ENCODE measurements at regions not wholly inside any gene's neighbourhood (a gene's known extent, or its start where the extent isn't known, plus 50 kb on each side); places are given as distances from the start of the nearest gene placed in this dataset.

- no peak overlapping the region for H3K27ac ChIP-seq
- no peak for DNase-seq (ENCODE audit: low spot score)
- ChIA-PET POLR2A (ENCODE audit: low non-redundant PET) (no interaction called here), CTCF (interaction anchor here (0.6 kb wide), 2 partner anchors 16 to 1045 kb away, joined by 3 read pairs; no protein-coding TSS in a partner anchor)
- no peak for TF ChIP-seq CTCF (conservative IDR thresholded peaks at IDR 0.05; ENCODE audit: low read depth)
These were observed 52.5 kb upstream of the C9orf72 start for GRCh38 chr9:27625751-27626150.

DNA sequence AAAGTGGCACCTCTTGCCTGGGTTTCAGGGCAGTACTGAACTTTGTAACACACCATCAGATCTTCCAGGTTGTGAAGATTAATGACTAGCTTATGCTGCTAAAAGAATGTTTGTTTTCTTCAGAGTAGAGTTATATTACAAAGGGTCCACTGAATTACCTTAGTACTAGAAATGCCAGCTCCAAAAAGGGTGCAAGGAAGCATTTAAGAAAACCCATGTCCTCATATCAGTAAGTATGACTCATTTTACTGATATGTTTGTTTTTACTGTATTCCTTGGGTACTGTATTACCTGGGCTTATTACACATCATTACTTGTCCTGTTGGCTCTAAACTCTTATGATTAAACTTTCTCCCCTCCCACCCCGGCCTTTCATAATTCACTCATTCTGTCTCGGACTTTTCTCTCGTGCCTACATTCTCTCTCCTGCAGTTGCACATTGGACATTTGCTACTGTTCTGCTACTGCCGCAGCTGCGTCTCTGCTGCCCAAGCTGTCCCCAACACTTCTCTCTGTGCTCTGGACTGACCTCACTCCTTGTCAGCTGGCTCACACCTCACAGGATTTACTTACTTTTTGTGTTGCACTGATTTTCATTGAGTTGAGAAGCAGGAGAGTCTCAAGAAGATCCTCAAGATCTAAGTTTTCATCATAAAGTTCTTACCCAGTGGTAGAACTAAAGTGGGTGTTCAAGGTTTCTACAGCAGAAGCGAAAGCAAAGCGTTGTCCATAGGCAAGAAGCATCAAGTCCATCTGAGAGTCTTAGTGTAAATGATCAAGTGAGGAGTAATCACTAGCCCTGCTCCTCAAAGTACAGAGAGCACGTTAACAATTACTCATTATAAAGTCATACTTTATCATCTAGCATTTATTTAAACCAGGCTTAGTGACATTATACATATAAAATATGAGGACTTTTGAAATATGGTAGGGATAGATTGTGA is 53.2 kb upstream of the C9orf72 start:
- POLR2A ChIA-PET (ENCODE audit: low non-redundant PET), result no interaction called here
- H3K27ac ChIP-seq, result no peak overlapping the region
- peak; percentile 82 for DNase-seq (ENCODE audit: low spot score)
- no peak for TF ChIP-seq CTCF (conservative IDR thresholded peaks at IDR 0.05; ENCODE audit: low read depth)
- CTCF ChIA-PET, result interaction anchor here (0.6 kb wide), 2 partner anchors 17 to 1044 kb away, joined by 3 read pairs; no protein-coding TSS in a partner anchor

DNA sequence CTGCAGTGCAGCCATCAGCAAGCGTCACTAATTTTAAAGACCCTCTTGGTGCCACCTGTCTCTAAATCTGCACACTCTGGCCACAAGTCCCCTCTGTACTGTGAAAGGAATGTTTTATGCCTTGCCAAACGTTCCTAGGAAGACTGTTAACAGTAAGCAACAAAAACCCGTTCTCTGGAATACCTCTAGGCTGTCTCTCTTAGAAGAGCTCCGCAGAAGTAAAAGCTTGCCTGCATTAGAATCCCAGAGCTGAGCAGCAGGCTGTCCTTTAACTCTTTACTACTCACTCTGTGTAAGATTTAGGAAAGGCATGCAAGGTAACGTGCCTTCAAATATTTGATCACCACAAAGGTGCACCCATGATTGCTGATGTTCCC is 53.9 kb upstream of the C9orf72 start:
- no peak for TF ChIP-seq CTCF (conservative IDR thresholded peaks at IDR 0.05; ENCODE audit: low read depth)
- DNase-seq (ENCODE audit: low spot score), result no peak
- ChIA-PET CTCF (no interaction called here), POLR2A (ENCODE audit: low non-redundant PET) (no interaction called here)
- no peak overlapping the region for H3K27ac ChIP-seq

DNA sequence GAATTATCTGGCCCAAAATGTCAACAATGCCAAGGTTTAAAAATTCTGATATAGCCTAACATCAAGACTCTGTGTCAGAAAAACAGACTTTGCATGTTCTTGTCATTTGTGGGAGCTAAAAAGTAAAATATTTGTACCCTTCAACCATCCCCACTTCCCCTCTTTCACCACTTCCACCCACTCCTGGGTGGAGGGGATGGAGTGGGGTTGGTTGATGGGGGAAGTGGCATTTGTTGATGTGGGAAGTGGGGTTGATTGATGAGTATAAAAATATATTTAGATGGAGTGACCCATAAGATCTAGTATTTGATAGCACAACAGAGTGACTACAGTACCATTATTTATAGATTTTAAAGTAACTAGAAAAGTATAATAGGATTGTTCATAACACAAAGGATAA is 55.0 kb upstream of the C9orf72 start:
- DNase-seq (ENCODE audit: low spot score), result no peak
- TF ChIP-seq CTCF (conservative IDR thresholded peaks at IDR 0.05; ENCODE audit: low read depth), result no peak
- H3K27ac ChIP-seq, result no peak overlapping the region
- CTCF ChIA-PET, result no interaction called here
- POLR2A ChIA-PET (ENCODE audit: low non-redundant PET), result no interaction called here

- CTCF ChIA-PET, result interaction anchor here (0.7 kb wide), 1 partner anchor 573 kb away, joined by 5 read pairs; no protein-coding TSS in a partner anchor
These were observed 56.1 kb upstream of the C9orf72 start for GRCh38 chr9:27629425-27629824.

DNA sequence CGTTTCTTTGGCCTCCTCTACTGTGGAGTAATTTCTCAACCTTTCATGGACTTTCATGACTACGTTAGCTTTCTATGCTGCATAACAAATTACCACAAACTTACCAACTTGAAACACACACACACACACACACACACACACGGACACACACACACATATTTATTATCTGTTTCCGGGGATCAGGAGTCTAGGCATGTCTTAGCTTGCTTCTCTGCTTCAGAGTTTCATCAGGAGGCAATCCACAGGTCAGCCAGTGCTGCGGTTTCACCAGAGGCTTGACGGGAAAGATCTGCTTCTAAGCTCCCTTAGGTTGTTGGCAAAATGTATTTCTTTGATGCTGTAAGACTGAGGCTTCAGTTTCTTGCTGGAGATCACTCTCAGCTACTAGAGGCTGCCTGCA is 59.0 kb upstream of the C9orf72 start:
- TF ChIP-seq CTCF (conservative IDR thresholded peaks at IDR 0.05; ENCODE audit: low read depth), result no peak
- ChIA-PET POLR2A (ENCODE audit: low non-redundant PET) (interaction anchor here (0.6 kb wide), 1 partner anchor 228 kb away, joined by 4 read pairs; no protein-coding TSS in a partner anchor), CTCF (interaction anchor here (0.5 to 1.1 kb wide), 2 partner anchors 94 to 166 kb away, joined by 3 read pairs; no protein-coding TSS in a partner anchor)
- H3K27ac ChIP-seq, result no peak overlapping the region
- DNase-seq (ENCODE audit: low spot score), result peak; percentile 42

More at GRCh38 chr9:27629425-27629824, 56.1 kb upstream of the C9orf72 start:
- no peak for DNase-seq (ENCODE audit: low spot score)
- no peak overlapping the region for H3K27ac ChIP-seq
- POLR2A ChIA-PET (ENCODE audit: low non-redundant PET), result no interaction called here
- no peak for TF ChIP-seq CTCF (conservative IDR thresholded peaks at IDR 0.05; ENCODE audit: low read depth)

Measured in RWPE1 (cell line).